ENCODE measurements at regions not wholly inside any gene's neighbourhood (a gene's known extent, or its start where the extent isn't known, plus 50 kb on each side); places are given as distances from the start of the nearest gene placed in this dataset.

DNA sequence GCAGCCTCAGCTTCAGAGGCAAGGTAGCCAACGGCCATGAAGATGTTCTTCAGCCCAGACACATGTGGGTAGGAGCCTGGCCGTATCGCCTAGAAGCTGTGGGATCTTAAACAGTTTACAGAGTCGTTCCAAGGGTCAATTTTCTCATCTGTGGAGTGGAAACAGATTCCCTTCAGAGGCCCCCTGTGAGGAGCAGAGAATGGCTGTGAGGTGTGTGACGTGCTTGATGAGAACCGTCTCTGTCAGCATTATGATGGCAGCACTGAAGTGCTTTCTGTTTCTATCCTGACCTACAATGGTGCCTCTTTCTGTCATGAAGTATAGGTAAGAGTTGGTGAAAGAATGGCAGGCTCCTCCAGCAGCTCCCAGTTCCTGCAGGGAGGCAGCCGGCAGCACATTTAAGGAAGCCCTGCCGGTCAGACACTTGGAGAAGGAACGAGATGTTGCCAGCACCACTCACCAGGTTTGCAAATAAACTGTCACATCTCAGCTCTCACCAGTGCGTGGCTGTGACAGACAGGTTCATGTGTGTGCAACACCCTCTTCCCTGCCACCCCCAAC, 277.3 kb downstream of the FOXO1 start:
- no peak overlapping the region for H4K91ac ChIP-seq (ENCODE audit: low read depth, low read length)
- H3K9me3 ChIP-seq (ENCODE audit: insufficient read depth, low read depth, low read length) = no peaks in the 10 kb centered on the region
- no peak overlapping the region for H3K4me3 ChIP-seq (ENCODE audit: low read depth, low read length)
- no peak overlapping the region for H2BK5ac ChIP-seq (ENCODE audit: low read depth, low read length, poor library complexity)
- H3K14ac ChIP-seq (ENCODE audit: low read length) = no peak overlapping the region
- H3K27ac ChIP-seq (ENCODE audit: low read depth, low read length) = no peak overlapping the region
- no peak overlapping the region for H2BK120ac ChIP-seq (ENCODE audit: insufficient read depth, low read length, poor library complexity)
- H2AK5ac ChIP-seq (ENCODE audit: low read length) = no peak overlapping the region
- peaks cover 2% of the 10 kb centered on the region for H3K79me1 ChIP-seq (ENCODE audit: low read length)
- H4K8ac ChIP-seq (ENCODE audit: low read depth, low read length) = no peak overlapping the region
- no CpG with 5 or more reads among the region's 10 CpGs for WGBS (ENCODE audit: extremely low coverage, insufficient coverage, insufficient read length)
- no peaks in the 10 kb centered on the region for H3K36me3 ChIP-seq (ENCODE audit: control insufficient read depth in 1 of 2, insufficient read depth in 2 of 2, low read length in 2 of 2)
- DNase-seq = no peak
- H3K4me2 ChIP-seq (ENCODE audit: low read length) = no peak overlapping the region
- no peaks in the 10 kb centered on the region for H3K79me2 ChIP-seq (ENCODE audit: control insufficient read depth, insufficient read depth, low read length, poor library complexity)
- H4K12ac ChIP-seq (ENCODE audit: low read depth, low read length) = no peak overlapping the region
- H3K27me3 ChIP-seq (ENCODE audit: insufficient read depth, low read length) = no peaks in the 10 kb centered on the region
- no peak overlapping the region for H3K23ac ChIP-seq (ENCODE audit: low read length)
- H3K18ac ChIP-seq (ENCODE audit: low read length) = no peak overlapping the region
- H2BK12ac ChIP-seq (ENCODE audit: low read length) = no peak overlapping the region
- no peak overlapping the region for H3K4ac ChIP-seq (ENCODE audit: low read depth, low read length)
- no peak overlapping the region for H2AFZ ChIP-seq (ENCODE audit: insufficient read depth, low read length, poor library complexity)
- H3K9ac ChIP-seq (ENCODE audit: low read length) = no peak overlapping the region
- H3K4me1 ChIP-seq (ENCODE audit: control insufficient read depth in 1 of 2, insufficient read depth in 2 of 2, low read length in 2 of 2) = peaks cover 3 to 6% of the 10 kb centered on the region in 2 experiments

DNA sequence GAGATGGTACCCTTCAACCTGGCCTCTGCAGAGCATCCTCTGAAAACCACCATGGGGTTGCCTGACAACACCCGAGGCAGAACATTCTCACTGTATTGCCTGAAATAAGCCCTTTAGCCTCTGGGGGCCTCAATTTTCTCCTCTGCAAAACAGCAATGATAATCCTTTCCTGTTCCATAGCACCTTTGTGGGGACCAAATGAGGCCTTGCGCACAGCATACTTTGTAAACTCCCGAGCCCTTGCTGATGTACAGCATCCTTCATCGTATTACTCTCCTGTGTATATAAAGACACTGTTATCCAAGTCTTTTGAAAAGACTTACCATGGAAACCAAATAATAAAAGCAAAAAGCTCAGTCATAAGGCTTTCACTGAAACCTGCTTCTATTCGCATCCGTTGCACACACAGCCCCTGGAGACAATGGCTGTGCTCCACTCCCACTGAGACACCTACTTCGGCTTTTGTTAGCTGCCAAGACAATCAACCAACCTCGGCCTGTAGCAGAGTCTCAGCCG, 276.0 kb downstream of the FOXO1 start:
- no peak overlapping the region for H2AFZ ChIP-seq (ENCODE audit: insufficient read depth, low read length, poor library complexity)
- no peaks in the 10 kb centered on the region for H3K9me3 ChIP-seq (ENCODE audit: insufficient read depth, low read depth, low read length)
- H4K12ac ChIP-seq (ENCODE audit: low read depth, low read length) = no peak overlapping the region
- H2BK5ac ChIP-seq (ENCODE audit: low read depth, low read length, poor library complexity) = no peak overlapping the region
- H4K8ac ChIP-seq (ENCODE audit: low read depth, low read length) = no peak overlapping the region
- no peak for DNase-seq
- H2BK12ac ChIP-seq (ENCODE audit: low read length) = no peak overlapping the region
- H2BK120ac ChIP-seq (ENCODE audit: insufficient read depth, low read length, poor library complexity) = no peak overlapping the region
- no peak overlapping the region for H2AK5ac ChIP-seq (ENCODE audit: low read length)
- H3K4me1 ChIP-seq (ENCODE audit: control insufficient read depth in 1 of 2, insufficient read depth in 2 of 2, low read length in 2 of 2) = peaks cover 3 to 6% of the 10 kb centered on the region in 2 experiments
- H4K91ac ChIP-seq (ENCODE audit: low read depth, low read length) = no peak overlapping the region
- no peak overlapping the region for H3K9ac ChIP-seq (ENCODE audit: low read length)
- H3K4me3 ChIP-seq (ENCODE audit: low read depth, low read length) = no peak overlapping the region
- H3K27me3 ChIP-seq (ENCODE audit: insufficient read depth, low read length) = no peaks in the 10 kb centered on the region
- no peak overlapping the region for H3K4me2 ChIP-seq (ENCODE audit: low read length)
- no peaks in the 10 kb centered on the region for H3K36me3 ChIP-seq (ENCODE audit: control insufficient read depth in 1 of 2, insufficient read depth in 2 of 2, low read length in 2 of 2)
- no peak overlapping the region for H3K18ac ChIP-seq (ENCODE audit: low read length)
- no peak overlapping the region for H3K23ac ChIP-seq (ENCODE audit: low read length)
- no peaks in the 10 kb centered on the region for H3K79me1 ChIP-seq (ENCODE audit: low read length)
- H3K27ac ChIP-seq (ENCODE audit: low read depth, low read length) = no peak overlapping the region
- H3K14ac ChIP-seq (ENCODE audit: low read length) = peak overlapping the region; percentile 45
- H3K79me2 ChIP-seq (ENCODE audit: control insufficient read depth, insufficient read depth, low read length, poor library complexity) = no peaks in the 10 kb centered on the region
- no CpG with 5 or more reads among the region's 9 CpGs for WGBS (ENCODE audit: extremely low coverage, insufficient coverage, insufficient read length)
- H3K4ac ChIP-seq (ENCODE audit: low read depth, low read length) = no peak overlapping the region

DNA sequence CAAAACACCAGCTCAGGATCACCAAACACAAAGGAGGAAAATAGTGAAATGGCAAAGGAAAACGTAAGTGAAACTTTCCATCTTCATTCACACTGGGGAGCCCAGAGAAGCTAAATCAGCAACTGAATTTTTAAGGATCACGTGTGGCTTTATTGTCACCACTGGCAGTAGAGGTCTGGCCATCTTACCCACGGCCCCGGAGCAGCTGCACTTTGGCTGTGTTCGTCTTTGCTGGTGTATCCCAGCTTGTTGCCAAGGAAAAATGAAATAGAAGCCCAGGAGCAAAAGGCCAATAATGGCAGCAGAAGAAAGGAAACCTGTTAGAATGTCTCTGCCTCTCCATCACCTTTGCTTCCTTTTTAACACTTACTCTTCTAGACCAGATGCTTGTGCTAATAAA, 274.7 kb downstream of the FOXO1 start:
- no peaks in the 10 kb centered on the region for H3K36me3 ChIP-seq (ENCODE audit: control insufficient read depth in 1 of 2, insufficient read depth in 2 of 2, low read length in 2 of 2)
- H3K79me2 ChIP-seq (ENCODE audit: control insufficient read depth, insufficient read depth, low read length, poor library complexity) = no peaks in the 10 kb centered on the region
- DNase-seq = no peak
- H4K91ac ChIP-seq (ENCODE audit: low read depth, low read length) = no peak overlapping the region
- no peaks in the 10 kb centered on the region for H3K9me3 ChIP-seq (ENCODE audit: insufficient read depth, low read depth, low read length)
- no peak overlapping the region for H3K4me3 ChIP-seq (ENCODE audit: low read depth, low read length)
- H2BK12ac ChIP-seq (ENCODE audit: low read length) = no peak overlapping the region
- H2BK120ac ChIP-seq (ENCODE audit: insufficient read depth, low read length, poor library complexity) = no peak overlapping the region
- peaks cover 3 to 6% of the 10 kb centered on the region in 2 experiments for H3K4me1 ChIP-seq (ENCODE audit: control insufficient read depth in 1 of 2, insufficient read depth in 2 of 2, low read length in 2 of 2)
- no peak overlapping the region for H3K9ac ChIP-seq (ENCODE audit: low read length)
- H2AFZ ChIP-seq (ENCODE audit: insufficient read depth, low read length, poor library complexity) = no peak overlapping the region
- H3K27me3 ChIP-seq (ENCODE audit: insufficient read depth, low read length) = no peaks in the 10 kb centered on the region
- H3K14ac ChIP-seq (ENCODE audit: low read length) = no peak overlapping the region
- H3K4ac ChIP-seq (ENCODE audit: low read depth, low read length) = no peak overlapping the region
- no peak overlapping the region for H4K12ac ChIP-seq (ENCODE audit: low read depth, low read length)
- H2BK5ac ChIP-seq (ENCODE audit: low read depth, low read length, poor library complexity) = no peak overlapping the region
- no peak overlapping the region for H4K8ac ChIP-seq (ENCODE audit: low read depth, low read length)
- H3K23ac ChIP-seq (ENCODE audit: low read length) = no peak overlapping the region
- no CpG with 5 or more reads among the region's 5 CpGs for WGBS (ENCODE audit: extremely low coverage, insufficient coverage, insufficient read length)
- no peaks in the 10 kb centered on the region for H3K79me1 ChIP-seq (ENCODE audit: low read length)
- no peak overlapping the region for H3K27ac ChIP-seq (ENCODE audit: low read depth, low read length)
- no peak overlapping the region for H3K4me2 ChIP-seq (ENCODE audit: low read length)
- H3K18ac ChIP-seq (ENCODE audit: low read length) = no peak overlapping the region
- H2AK5ac ChIP-seq (ENCODE audit: low read length) = no peak overlapping the region

DNA sequence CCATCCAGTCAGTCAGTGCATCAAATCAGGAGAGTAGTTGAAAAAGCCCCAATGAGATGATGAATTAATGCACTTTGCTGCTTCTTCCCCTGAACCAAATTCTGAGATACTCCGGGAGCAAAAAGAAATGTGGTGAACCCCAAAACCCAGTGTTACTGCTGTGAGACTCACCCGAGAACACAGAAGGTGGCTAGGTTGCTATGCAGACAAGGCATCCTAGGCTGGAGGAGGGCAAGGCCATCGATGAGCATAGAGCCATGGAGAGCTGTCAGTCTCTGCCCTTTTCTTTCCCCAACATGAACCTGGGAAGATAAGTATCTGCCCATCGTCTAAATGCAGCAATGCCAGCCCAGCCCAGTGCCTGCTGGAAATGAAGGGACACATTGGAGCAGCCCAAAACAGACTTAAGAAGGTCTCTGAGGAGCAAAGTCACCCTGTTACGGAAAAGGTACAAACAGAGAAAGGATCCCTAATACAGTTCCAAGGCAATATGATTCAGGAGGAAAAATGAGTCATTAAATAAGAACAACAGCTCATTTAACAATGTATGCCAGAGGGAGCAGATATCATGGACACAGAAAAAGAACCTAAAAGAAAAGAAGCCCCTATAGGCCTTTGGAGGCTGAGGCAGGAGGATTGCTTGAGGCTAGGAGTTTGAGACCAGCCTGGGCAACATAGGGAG, 272.0 kb downstream of the FOXO1 start:
- no peak overlapping the region for H2BK5ac ChIP-seq (ENCODE audit: low read depth, low read length, poor library complexity)
- H3K4me2 ChIP-seq (ENCODE audit: low read length) = no peak overlapping the region
- no peaks in the 10 kb centered on the region for H3K27me3 ChIP-seq (ENCODE audit: insufficient read depth, low read length)
- H4K91ac ChIP-seq (ENCODE audit: low read depth, low read length) = no peak overlapping the region
- no peaks in the 10 kb centered on the region for H3K9me3 ChIP-seq (ENCODE audit: insufficient read depth, low read depth, low read length)
- no peak overlapping the region for H3K27ac ChIP-seq (ENCODE audit: low read depth, low read length)
- DNase-seq = no peak
- no peak overlapping the region for H4K8ac ChIP-seq (ENCODE audit: low read depth, low read length)
- H3K4ac ChIP-seq (ENCODE audit: low read depth, low read length) = no peak overlapping the region
- no peak overlapping the region for H3K23ac ChIP-seq (ENCODE audit: low read length)
- no peaks in the 10 kb centered on the region for H3K36me3 ChIP-seq (ENCODE audit: control insufficient read depth in 1 of 2, insufficient read depth in 2 of 2, low read length in 2 of 2)
- H2AK5ac ChIP-seq (ENCODE audit: low read length) = no peak overlapping the region
- H3K9ac ChIP-seq (ENCODE audit: low read length) = no peak overlapping the region
- H3K4me3 ChIP-seq (ENCODE audit: low read depth, low read length) = no peak overlapping the region
- H3K79me1 ChIP-seq (ENCODE audit: low read length) = no peaks in the 10 kb centered on the region
- H3K14ac ChIP-seq (ENCODE audit: low read length) = no peak overlapping the region
- no peaks in the 10 kb centered on the region for H3K4me1 ChIP-seq (ENCODE audit: control insufficient read depth in 1 of 2, insufficient read depth in 2 of 2, low read length in 2 of 2)
- no peak overlapping the region for H3K18ac ChIP-seq (ENCODE audit: low read length)
- H4K12ac ChIP-seq (ENCODE audit: low read depth, low read length) = no peak overlapping the region
- no peak overlapping the region for H2AFZ ChIP-seq (ENCODE audit: insufficient read depth, low read length, poor library complexity)
- no peak overlapping the region for H2BK120ac ChIP-seq (ENCODE audit: insufficient read depth, low read length, poor library complexity)
- H3K79me2 ChIP-seq (ENCODE audit: control insufficient read depth, insufficient read depth, low read length, poor library complexity) = no peaks in the 10 kb centered on the region
- no peak overlapping the region for H2BK12ac ChIP-seq (ENCODE audit: low read length)
- no CpG with 5 or more reads among the region's 5 CpGs for WGBS (ENCODE audit: extremely low coverage, insufficient coverage, insufficient read length)

Data from trophoblast cell (in vitro differentiated cells and primary cell).